Heart left ventricle (tissue), 16 donors: ENCODE measurements at regions not wholly inside any gene's neighbourhood (a gene's known extent, or its start where the extent isn't known, plus 50 kb on each side); places are given as distances from the start of the nearest gene placed in this dataset.

Experiments used
- ATAC-seq, 4 donors: fragments of 200-7000 bp; cut with Tn5 transposase; one replicate each; pipeline ENCODE4 v1.9.1; 2020 to 2022; ENCODE audit warnings: moderate library complexity in 4 of 4, mild to moderate bottlenecking in 3 of 4, moderate number of reproducible peaks in 1 of 4
- DNase-seq, 5 donors: peaks; one replicate each; pipeline ENCODE4 v3.0.0-alpha.2; 2020
- H3K27ac ChIP-seq, 12 donors: fragments of 200-600 bp; sonication (generic) in 4 of 12; one replicate each; pipeline versions ENCODE4 v1.5.0 to v1.8.0; 2016 to 2022; ENCODE audit warnings: mild to moderate bottlenecking in 2 of 12
- H3K27me3 ChIP-seq, 9 donors: fragments of 200-600 bp; sonication (generic) in 2 of 9; one replicate each; pipeline versions ENCODE4 v1.5.1 to v1.8.0; 2016 to 2022; ENCODE audit warnings: mild to moderate bottlenecking in 3 of 9
- H3K36me3 ChIP-seq, 9 donors: fragments of 200-600 bp; sonication (generic) in 2 of 9; one replicate each; pipeline versions ENCODE4 v1.5.0 to v1.8.0; 2018 to 2022; ENCODE audit warnings: mild to moderate bottlenecking in 2 of 9
- H3K4me1 ChIP-seq, 12 donors: fragments of 200-600 bp; sonication (generic) in 4 of 12; one replicate each; pipeline versions ENCODE4 v1.5.0 to v1.8.0; 2016 to 2022; ENCODE audit warnings: mild to moderate bottlenecking in 3 of 12
- H3K4me3 ChIP-seq, 12 donors: fragments of 200-600 bp; sonication (generic) in 4 of 12; one replicate each; pipeline versions ENCODE4 v1.5.0 to v1.8.0; 2017 to 2022; ENCODE audit warnings: mild to moderate bottlenecking in 9 of 12, moderate library complexity in 4 of 12
- H3K9me3 ChIP-seq, 12 donors: fragments of 200-600 bp; sonication (generic) in 4 of 12; one replicate each; pipeline versions ENCODE4 v1.5.0 to v1.8.0; 2016 to 2022; ENCODE audit warnings: mild to moderate bottlenecking in 1 of 12
- CTCF ChIP-seq, 12 donors: fragments of 200-600 bp; sonication (generic) in 4 of 12; IDR thresholded peaks; one replicate each; pipeline versions ENCODE4 v1.5.0 to v1.8.0; 2018 to 2022; ENCODE audit warnings: antibody characterized with exemption in 12 of 12, mild to moderate bottlenecking in 5 of 12
- POLR2A ChIP-seq, 2 donors: fragments of 450-650 bp; IDR thresholded peaks; one replicate each; pipeline ENCODE4 v1.6.1; 2017; ENCODE audit warnings: antibody characterized with exemption in 2 of 2, mild to moderate bottlenecking in 2 of 2, moderate library complexity in 2 of 2
- WGBS, 4 donors: extraction: QIAGEN DNeasy Blood & Tissue Kit in 2 of 4; methylation state at CpG; one replicate each; pipeline versions ENCODE4 v1.1.5 to v1.1.7; 2013 to 2018; 5-methylcytosine and 5-hydroxymethylcytosine counted together
- intact Hi-C, 10 donors: fragments of 100-400 bp; cut with DNase I; formaldehyde crosslinking; loops; one replicate each; pipeline versions ENCODE4 v1.11.1 to v1.14.2; 2022
- donor health status: ischemic (EF 13 %, LVEDD 7.1; RV severe dilation, severe dysfunction).
- donor health status: healthy with polysubstance abuse.
- donor health status: DM: no; HTN: yes; CAD: no.
- donor health status: DM: no; HTN: no; CAD: no.
- donor health status: ischemic (EF 25% LVEDD 6.9; RV normal size, moderate dysfunction).
- donor health status: ischemic (EF 25% LVEDD 5.7; RV mildly dilated, moderate dysfunction).
- donor health status: healthy.
- donor health status: DM: yes; HTN: yes; CAD: no.
- donor health status: ischemic (EF 35%, LVEDD 5.7; RV mildly dilated, moderate dysfunction).
- donor health status: nonischemic (EF 11% LVEDD 7.7; RV severe dilation, severe dysfunction).
- donor health status: DM: yes; HTN: yes; CAD: no.
- donor health status: PGD.
- donor health status: ischemic (EF 29% LVEDD 5.4; RV normal size, mild dysfunction).
- donor health status: nonischemic (EF 23%, LVEDD 6.1; RV moderate dilation, normal function).

- TF ChIP-seq POLR2A (IDR thresholded peaks at IDR 0.05) = no peak
- TF ChIP-seq CTCF (IDR thresholded peaks at IDR 0.05) = no peak
- peaks cover 0 to 3% (median 0%) of the 10 kb centered on the region in 12 donors for H3K9me3 ChIP-seq
- intact Hi-C loops = no loop called here
- no peak for DNase-seq
- no peaks in the 10 kb centered on the region for H3K4me1 ChIP-seq
- no peaks in the 10 kb centered on the region for H3K27me3 ChIP-seq
- H3K4me3 ChIP-seq = no peak overlapping the region
- WGBS, 4 donors = 20 to 31% (median 23%) methylated on average over 1 of the region's 1 CpG
- H3K27ac ChIP-seq = no peak overlapping the region
- no peaks in the 10 kb centered on the region for H3K36me3 ChIP-seq
- no peak for ATAC-seq
These were observed 1121.7 kb upstream of the PRMT6 start for GRCh38 chr1:105934806-105935205.

- H3K36me3 ChIP-seq = no peaks in the 10 kb centered on the region
- WGBS, 4 donors = 74 to 83% (median 76%) methylated on average over 4 of the region's 4 CpGs
- H3K4me3 ChIP-seq = no peak overlapping the region
- H3K27ac ChIP-seq = no peak overlapping the region
- TF ChIP-seq CTCF (IDR thresholded peaks at IDR 0.05) (no peak), POLR2A (IDR thresholded peaks at IDR 0.05) (no peak)
- H3K9me3 ChIP-seq = peaks cover 0 to 3% (median 0%) of the 10 kb centered on the region in 12 donors
- H3K4me1 ChIP-seq = no peaks in the 10 kb centered on the region
- DNase-seq (no peak), ATAC-seq (no peak)
- intact Hi-C loops = no loop called here
- H3K27me3 ChIP-seq = no peaks in the 10 kb centered on the region
These were observed 1091.6 kb upstream of the PRMT6 start for GRCh38 chr1:105964879-105965278.

- H3K4me3 ChIP-seq = no peak overlapping the region
- no peaks in the 10 kb centered on the region for H3K4me1 ChIP-seq
- ATAC-seq (no peak), DNase-seq (no peak)
- H3K36me3 ChIP-seq = no peaks in the 10 kb centered on the region
- H3K27ac ChIP-seq = no peak overlapping the region
- peaks cover 0 to 11% (median 0%) of the 10 kb centered on the region in 12 donors for H3K9me3 ChIP-seq
- intact Hi-C loops = no loop called here
- WGBS, 4 donors = 77 to 87% (median 85%) methylated on average over 6 of the region's 6 CpGs
- TF ChIP-seq CTCF (IDR thresholded peaks at IDR 0.05) (no peak), POLR2A (IDR thresholded peaks at IDR 0.05) (no peak)
- no peaks in the 10 kb centered on the region for H3K27me3 ChIP-seq
These were observed 1059.0 kb upstream of the PRMT6 start for GRCh38 chr1:105997516-105997915.

GRCh38 chr1:106022312-106022902 is 1034.1 kb upstream of the PRMT6 start:
- no peak for ATAC-seq
- no peaks in the 10 kb centered on the region for H3K4me1 ChIP-seq

More at GRCh38 chr1:106022312-106022902, 1034.1 kb upstream of the PRMT6 start:
- Histone ChIP-seq H3K27ac (no peak overlapping the region), H3K27me3 (no peaks in the 10 kb centered on the region), H3K9me3 (no peaks in the 10 kb centered on the region), H3K36me3 (no peaks in the 10 kb centered on the region), H3K4me3 (no peak overlapping the region)
- no peak for DNase-seq
- TF ChIP-seq POLR2A (IDR thresholded peaks at IDR 0.05) = no peak
- TF ChIP-seq CTCF (IDR thresholded peaks at IDR 0.05) = peak in 11 of 12 donors; percentile 15 to 53 (median 31)
- 15 to 25% (median 23%) methylated on average over 2 of the region's 2 CpGs for WGBS, 4 donors
- intact Hi-C loops = loop anchor here in 3 of 10 donors (5.0 to 10.0 kb wide), 2 partner anchors 245 to 1122 kb away; partner anchors contain the start of gene NTNG1 (in 1 of the 3)
